HG03175 (cell line): ENCODE measurements at regions not wholly inside any gene's neighbourhood (a gene's known extent, or its start where the extent isn't known, plus 50 kb on each side); places are given as distances from the start of the nearest gene placed in this dataset.
"Not testable (repeated sequence)": the region's sequence is repeated elsewhere in the genome, so short reads cannot be mapped to it uniquely, and the experiment has no call there.

Source experiments
- ATAC-seq: cut with Tn5 transposase; IDR thresholded peaks from one replicate; pipeline ENCODE4 v1.9.1; 2021; ENCODE audit warnings: mild to moderate bottlenecking, moderate library complexity; ENCODE audit not compliant: unreplicated experiment

DNA sequence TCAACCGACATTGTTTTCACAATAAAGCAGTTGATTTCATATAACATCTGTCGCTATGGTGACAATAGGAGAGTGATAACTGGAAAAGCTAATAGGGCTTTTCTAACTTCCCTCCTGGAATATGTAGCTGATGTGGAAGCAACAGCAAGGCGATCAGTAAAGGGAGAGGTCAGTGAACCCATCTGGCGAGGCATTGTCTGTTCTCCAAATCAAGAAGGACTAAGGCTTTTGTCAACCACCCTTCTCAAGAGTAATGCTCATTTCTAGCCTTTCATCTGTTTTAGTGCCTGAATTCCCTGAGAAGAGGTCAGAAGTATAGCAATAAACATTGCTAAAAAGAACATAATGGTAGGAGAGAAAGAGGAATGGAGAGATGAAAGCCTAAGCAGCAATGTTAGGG lies 201.3 kb downstream of the AKAP7 start:
- ATAC-seq: no peak

DNA sequence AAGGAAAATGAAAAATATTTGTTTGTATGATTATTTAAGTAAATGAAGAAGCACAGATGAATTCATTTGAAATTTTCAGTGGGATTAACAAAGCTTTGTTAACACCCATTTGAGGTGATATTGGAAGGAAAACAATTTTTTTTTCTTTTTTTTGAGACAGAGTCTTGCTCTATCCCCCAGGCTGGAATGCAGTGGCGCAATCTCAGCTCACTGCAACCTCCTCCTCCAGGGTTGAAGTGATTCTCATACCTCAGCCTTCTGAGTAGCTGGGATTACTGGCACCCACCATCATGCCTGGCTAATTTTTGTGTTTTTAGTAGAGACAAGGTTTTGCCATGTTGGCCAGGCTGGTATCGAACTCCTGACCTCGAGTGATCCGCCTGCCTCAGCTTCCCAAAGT lies 211.6 kb downstream of the AKAP7 start:
- ATAC-seq: not testable (repeated sequence)

DNA sequence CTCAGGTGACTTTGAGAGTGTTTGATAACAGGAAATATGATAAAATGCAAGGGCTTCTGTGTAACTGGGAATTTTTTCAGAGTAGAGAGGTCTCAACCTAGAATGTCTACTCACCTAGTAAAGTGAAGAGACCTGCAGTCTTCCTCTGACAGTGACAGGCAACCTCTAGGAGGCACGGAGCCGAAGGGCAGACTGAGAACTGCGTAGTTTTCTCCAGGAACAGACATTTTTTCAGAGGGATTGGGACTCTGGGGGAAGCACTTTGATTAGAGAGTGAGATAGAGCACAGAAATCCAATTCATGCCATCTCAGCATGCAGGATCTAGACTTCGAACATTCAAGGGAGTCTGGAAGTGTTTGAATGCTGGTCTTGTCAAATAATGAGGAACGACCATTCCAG lies 213.3 kb downstream of the AKAP7 start:
- no peak for ATAC-seq

DNA sequence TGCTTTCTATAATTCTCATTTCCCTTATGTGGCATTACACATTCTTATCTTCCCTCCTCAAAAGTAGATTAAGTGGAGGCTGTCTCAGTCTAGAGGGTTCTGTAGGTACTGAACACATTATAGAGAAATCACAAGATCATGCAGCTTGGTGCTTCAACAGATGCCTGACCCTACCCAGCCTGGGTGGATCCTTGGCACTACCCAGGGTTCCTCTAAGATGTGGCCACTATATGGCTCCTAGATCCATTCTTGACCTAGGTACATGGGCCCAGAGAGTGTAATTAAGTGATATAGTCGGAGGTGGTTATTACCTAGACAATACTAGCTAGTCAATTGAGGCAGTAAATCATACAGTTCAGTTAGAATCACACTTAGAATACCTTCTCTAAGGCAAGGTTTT lies 213.9 kb downstream of the AKAP7 start:
- no peak for ATAC-seq

DNA sequence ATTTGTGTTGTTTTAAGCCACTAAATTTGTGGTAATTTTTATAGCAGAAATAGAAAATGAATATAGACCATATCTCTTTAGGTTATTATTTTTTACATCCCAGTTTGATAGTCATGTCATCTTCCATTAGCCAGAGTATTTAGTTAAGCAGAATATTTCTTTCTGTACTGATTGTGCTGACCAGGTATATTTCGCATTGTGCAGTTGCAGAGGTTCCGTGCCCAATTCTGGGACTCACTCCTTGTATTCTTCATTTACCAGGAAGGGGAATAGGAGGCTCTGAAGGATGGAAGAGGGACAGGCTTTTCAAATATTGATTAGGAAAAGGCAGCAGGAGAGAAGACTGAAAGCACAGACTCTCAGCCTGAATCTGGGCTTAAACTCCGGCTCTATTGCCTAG lies 217.8 kb downstream of the AKAP7 start:
- no peak for ATAC-seq

DNA sequence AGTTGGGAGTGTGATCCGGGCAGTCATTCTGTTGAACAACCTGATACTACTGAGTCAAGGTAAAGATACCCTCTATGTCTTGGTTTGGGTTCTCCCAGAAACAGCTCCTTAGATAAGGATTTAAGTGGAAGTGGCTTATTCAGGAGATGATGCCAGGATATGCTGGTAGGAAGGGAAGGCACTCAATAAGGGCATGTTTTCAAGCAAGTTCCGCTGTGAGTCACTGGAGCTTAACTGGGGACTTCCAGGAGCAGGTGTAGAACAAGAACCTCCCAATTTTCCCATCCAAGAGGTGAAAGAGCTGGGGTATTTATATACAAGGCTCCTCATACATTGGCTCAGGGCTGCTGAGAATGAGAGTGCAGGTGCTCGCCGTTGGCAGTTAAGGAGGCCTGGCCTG lies 218.6 kb downstream of the AKAP7 start:
- ATAC-seq: no peak

DNA sequence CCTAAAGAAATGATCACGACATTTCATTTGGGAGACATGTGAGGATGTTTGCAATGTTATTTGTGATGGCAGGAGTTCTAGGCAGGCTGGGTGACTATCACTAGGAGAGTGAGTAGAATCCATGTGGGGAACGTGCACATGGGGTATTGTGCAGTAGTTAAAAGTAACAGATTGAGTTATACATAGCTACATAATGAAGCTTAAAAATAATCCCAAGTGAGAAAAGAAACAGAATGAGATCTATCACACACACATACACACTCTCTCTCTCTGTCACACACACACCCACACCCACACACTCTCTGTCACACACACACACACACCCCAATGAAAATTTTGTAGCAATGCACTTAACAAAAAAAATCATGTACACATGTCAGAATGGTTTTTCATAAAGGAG lies 218.7 kb upstream of the ARG1 start:
- ATAC-seq: no peak

DNA sequence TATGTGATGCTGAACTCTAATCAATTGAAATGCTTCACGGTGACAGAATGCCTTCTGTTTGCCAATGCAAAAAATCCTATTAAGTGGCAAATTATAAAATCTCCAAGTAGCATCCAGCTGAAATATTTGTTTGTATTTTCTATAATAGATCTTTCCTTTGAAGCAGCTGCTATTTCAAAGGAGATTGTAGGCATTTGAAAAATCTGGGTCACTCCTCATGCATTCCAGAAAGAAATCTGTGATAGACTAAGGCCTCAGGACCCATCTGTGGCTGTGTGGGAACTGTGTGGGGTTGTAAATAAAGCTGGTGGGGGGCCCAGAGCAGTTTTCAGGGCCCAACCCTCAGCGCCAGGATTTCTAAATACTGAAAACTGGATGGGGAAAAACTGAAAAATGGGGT lies 216.9 kb upstream of the ARG1 start:
- ATAC-seq: no peak

DNA sequence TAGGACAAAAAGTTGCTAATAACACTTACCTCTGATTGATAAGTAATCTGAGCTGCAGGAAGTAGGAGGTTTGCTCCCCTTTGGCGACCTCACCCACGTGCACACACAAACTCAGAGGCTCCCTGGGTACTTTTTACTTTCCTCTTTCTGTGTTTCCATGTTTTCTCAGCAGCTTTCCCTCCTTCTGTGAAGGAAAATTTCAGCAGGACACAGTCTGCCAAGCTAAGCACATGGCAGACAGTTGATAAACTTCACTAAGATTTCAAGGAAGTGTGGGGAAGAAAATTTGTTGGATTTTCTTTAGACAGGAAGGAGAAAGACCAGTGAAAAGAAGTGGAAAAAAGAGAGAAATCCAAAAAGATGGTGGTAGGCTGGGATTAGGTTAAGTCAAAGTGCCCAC lies 215.5 kb upstream of the ARG1 start:
- ATAC-seq: no peak

DNA sequence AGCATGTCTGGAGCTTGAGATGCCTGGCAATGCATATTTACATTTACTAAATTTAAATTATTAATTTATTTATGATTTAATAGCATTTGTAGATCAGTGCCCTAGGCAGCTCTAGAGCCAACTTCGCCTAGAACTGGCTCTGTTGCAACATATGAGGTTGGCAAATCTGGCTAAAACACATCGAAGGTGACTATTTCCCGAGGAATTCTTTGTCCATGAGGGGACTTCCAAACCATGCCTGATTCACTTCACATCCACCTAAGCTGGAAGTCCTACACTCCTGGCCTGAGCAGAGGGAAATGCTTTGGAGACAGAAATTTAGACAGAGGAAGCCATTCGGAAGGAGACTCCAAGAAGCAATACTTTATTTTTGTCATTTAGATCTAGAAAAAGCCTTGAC lies 211.0 kb upstream of the ARG1 start:
- ATAC-seq: no peak

DNA sequence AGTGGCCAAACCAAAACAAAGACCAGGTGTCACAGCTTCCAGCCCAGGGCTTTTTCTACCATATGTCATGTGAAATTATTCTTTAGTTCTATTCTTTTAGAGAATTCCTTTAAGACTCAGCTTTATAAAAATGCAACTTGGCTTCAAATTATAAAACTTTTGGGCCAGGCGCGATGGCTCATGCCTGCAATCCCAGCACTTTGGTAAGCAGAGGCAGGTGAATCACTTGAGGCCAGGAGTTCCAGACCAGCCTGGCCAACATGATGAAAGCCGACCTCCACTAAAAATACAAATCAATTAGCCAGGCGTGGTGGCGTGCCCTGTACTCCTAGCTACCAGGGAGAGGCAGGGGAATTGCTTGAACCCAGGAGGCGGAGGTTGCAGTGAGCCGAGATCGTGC lies 210.3 kb upstream of the ARG1 start:
- ATAC-seq: no peak

DNA sequence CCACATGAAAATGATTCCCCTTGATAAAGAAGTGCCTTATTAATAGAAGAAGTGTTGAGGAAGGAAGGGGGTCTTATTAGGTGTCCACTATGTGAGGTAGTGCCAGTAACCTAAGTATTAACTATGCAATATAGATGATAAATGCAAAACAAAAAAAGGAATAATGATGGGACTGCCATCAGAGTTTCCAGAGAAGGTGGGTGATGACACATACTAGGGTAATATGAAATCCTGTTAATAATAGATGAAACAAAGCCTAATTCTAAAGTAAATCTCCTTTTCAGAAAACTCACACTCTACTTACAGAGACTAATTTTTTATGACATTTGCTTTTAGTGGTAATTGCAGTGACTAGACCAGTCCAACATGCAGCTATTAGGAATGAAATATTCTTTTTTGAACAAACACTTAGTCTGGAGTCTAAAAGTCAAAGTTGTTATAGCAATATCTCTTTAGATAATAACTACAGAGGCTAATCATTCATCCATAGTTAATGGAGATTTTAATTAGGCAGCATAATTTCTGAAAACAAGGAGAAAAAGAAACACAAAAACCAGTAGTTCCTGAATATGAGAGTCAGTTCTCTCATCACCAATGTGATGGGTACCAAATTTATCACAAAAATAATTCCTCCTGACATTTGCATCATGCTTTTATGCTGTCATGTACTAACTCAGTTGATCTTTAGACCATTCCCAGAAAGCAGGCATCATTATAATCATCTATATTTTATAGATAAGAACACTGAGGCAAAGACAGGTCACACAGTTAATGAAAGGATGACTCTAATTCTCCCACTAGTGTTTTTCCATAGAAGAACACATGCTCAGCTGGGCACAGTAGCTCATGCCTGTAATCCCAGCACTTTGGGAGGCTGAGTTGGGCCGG lies 208.8 kb upstream of the ARG1 start:
- no peak for ATAC-seq

DNA sequence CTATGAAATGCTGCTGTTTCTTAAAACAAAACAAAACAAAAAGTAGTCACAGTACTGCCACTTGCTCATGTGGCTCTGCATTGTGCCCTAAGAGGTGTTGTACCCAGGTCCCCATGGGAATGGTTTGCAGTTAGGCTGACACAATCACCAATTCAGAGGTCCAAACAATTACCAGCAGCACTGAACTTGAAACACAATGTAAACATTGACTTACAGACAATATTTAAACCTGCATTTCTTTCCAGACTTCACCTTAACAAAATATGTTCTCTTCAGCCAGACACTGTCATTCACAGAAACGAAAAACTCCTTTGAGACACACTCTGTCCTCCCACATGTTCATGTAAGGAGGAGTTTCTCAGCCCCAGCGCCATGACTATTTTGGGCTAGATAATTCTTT lies 206.8 kb upstream of the ARG1 start:
- no peak for ATAC-seq

DNA sequence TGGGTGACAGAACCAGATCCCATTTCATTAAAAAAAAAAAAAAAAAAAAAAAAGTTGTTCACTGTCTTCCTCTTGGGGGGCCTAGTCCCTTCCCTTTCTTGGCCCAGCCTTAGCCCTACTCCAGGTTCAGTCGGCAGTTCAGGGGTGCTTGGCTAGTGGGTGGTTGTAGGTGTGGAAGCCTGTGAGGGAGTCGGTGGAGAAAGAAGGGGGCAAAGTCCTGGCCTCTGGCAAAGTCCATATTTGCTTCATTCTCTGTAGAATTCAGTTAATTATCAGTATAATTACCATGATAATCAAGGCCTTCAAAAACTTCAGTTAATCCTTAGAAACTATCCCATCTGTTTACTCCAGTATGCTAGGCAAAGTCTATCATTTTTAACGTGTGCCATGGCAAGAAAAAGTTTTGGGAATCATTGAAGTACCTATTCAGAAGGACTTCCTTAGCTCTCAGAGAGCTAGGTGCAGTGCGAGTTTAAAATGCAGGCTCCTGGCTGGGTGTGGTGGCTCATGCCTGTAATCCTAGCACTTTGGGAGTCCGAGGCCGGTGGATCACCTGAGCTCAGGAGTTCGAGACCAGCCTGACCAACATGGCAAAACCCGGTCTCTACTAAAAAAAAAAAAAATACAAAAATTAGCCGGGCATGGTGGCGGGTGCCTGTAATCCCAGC lies 205.7 kb upstream of the ARG1 start:
- ATAC-seq: no peak

DNA sequence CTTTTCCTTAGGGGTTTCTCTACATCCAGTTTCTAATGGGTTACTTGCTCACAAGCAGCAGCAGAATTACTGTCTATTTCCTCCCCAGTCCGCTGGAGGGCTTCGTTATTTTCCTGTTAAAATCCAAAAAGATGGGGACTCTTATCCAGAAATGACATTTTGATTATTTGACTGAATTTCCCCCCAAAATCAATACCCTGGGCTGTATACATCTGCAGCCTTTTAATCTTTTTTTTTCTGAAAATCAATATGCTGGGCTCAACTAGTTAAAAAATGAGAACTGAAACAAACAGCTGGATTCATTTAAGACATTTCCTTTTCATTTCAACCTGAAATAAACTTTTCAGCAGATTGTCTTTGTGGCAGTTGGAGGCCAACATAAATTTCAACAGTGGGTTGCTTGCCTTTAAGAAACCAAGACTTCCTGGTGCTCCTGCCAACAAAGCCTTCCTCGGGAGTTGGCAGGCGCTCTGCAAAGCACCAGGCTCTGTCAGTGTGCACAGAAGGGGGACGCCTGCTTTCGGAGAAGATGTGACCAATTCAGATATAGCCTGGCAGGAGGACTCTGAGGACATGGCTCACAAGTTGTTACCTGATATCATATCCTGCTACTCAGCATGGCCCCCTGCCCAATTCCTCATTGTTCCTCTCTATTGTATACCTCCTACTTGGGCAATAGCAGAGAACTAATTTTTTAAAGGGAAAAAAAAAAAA lies 204.7 kb upstream of the ARG1 start:
- peak; percentile 75 for ATAC-seq

DNA sequence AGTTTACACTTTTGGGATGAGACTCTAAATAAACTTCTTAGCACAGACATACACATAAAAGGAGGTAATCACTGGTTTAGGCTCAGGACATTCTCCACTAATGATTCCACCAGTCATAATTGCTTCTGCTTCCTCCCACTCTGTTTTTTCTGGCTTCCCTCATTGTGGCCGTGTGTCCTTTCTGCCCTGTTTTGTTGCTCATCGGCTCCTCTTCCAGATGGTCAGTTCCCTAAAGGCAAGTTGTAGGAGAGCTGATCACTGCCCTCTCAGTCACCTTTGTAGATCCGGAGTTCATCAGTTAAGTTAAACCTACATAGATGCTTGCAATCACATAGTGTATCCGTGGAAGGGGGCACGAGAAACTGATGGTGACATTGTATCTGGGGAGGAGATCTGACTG lies 200.5 kb upstream of the ARG1 start:
- no peak for ATAC-seq

DNA sequence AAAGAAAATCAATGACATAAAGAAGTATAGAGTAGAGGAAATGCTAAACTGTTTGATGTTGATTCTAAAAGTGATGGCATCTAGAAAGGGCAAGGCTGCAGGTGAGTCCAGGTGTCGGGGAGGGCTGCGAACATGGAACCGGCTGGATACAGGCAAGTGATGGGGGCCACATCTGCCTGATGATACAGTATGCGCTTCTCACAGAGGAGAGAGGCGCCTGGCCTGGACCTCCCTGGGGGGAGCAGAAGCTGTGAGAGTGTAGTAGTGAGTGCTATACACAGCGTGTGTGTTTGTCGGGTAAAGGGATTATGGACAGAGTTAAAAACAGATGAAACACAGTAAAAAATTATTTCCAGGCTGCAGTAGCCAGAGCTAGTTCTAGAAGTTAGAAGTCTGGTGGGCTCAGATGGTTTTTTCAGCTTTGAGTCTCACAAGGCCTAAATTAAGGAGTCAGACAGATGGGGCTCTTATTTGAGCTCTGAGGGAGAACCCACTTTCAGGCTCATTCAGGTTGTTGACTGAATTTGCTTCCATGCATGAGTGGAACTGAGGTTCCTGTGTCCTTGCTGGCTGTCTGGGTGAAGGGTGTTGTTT lies 195.8 kb upstream of the ARG1 start:
- ATAC-seq: no peak

DNA sequence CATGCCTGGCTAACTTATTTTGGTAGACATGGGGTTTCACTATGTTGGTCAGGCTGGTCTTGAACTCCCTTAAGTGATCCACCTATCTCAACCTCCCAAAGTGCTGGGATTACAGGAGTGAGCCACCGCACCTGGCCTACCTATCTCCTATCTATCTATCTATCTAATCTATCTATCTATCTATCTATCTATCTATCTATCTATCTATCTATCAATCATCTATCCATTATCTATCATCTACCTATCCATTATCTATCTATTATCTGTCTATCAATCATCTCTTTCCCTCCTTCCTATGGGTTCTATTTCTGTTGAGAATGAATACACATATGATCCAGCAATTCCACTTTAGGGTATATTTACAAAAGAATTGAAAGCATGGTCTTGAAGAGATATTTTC lies 194.2 kb upstream of the ARG1 start:
- ATAC-seq: no peak

DNA sequence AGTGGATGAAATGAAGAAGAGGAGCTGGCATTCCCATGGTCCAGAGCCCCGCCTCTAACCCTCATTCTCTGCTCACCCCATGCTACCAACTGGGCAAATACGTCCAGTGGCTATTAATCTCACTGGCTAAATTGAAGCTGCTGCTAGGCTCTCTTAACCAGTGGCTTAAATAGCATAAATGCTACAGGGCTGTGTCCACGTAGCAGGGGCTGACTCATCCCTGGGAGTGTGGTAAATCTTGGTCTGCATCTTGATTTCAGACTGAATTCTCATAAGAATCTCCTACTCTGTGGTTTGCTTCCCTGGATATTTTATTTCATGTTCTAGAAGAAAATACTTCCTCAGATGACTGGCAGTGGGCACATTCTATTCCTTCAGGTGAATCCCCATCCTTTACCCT lies 193.1 kb upstream of the ARG1 start:
- ATAC-seq: no peak

DNA sequence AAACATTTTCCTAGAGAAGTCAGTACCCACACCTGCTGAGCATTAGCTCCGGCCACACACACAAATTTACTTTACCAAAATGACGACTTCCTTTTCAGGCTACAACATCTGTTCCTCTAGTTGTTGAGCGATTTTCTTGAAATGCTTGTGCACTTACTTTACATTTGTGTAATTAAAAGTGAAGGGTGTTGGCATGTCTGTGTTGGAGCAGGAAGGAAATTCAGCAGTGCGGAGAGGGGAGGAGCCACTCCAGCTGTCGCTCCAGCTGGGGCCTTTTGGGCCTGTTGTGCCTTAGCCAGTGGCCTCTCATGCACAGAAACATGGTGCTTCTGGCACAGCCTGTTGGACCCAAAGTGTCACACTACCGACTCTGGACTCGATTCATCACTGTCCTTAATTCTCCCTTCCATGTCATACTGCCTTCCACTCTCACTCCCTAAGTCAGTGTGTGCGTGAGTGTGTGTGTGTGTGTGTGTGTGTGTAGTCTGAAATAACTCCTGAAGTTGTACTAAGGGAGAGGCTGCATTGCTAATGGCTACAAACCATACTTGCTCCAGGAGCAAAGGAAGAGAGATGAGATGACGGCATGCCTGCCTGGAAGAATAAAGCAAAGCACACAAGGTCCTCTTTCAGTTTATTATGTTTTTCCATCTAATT lies 191.8 kb upstream of the ARG1 start:
- no peak for ATAC-seq

DNA sequence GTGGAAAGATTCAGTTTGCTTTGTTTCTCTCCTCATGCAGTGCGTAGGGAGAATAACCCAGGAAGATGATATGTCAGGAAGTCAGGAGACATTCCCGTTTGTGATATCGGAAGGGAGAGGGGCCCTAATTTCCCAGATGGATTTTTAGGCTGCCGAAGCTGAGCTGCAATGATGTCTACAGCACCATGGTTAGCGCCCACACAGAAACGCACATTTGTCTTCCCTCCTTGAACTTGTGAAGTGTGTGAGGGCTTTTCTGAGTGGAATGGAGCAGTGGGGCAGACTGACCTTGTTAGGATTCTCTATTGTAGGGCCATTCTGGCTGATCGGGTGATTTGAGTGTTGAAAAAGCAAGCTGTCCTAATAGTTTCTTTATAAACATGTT lies 191.3 kb upstream of the ARG1 start:
- ATAC-seq: no peak
